ENCODE measurements at regions not wholly inside any gene's neighbourhood (a gene's known extent, or its start where the extent isn't known, plus 50 kb on each side); places are given as distances from the start of the nearest gene placed in this dataset.

DNA sequence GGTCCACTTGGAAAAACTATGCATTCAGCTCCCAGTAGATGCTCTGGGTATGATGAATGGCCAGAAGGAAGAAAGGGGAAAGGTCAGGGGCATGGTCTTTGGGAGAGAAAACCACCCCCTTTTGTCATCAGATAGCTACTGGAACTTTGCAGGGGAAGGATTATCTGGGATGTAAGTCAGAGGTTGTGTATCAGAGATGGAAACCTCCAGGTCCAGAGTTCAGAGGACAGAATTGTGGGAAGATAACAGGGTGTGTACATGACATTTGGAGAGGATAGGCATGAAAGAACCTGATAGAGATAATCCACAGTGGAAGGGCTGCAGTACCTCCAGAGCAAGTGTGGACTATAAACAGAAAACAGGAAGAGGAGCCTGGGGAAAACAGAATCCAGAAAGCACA lies 262.7 kb downstream of the SPRY1 start:
- TF ChIP-seq, protein P1, sequence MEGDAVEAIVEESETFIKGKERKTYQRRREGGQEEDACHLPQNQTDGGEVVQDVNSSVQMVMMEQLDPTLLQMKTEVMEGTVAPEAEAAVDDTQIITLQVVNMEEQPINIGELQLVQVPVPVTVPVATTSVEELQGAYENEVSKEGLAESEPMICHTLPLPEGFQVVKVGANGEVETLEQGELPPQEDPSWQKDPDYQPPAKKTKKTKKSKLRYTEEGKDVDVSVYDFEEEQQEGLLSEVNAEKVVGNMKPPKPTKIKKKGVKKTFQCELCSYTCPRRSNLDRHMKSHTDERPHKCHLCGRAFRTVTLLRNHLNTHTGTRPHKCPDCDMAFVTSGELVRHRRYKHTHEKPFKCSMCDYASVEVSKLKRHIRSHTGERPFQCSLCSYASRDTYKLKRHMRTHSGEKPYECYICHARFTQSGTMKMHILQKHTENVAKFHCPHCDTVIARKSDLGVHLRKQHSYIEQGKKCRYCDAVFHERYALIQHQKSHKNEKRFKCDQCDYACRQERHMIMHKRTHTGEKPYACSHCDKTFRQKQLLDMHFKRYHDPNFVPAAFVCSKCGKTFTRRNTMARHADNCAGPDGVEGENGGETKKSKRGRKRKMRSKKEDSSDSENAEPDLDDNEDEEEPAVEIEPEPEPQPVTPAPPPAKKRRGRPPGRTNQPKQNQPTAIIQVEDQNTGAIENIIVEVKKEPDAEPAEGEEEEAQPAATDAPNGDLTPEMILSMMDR (conservative IDR thresholded peaks at IDR 0.05): no peak
- no peak for TF ChIP-seq ZFX (IDR thresholded peaks at IDR 0.05)
